Loucy (cell line): ENCODE measurements at regions not wholly inside any gene's neighbourhood (a gene's known extent, or its start where the extent isn't known, plus 50 kb on each side); places are given as distances from the start of the nearest gene placed in this dataset.

Experiments
- H2AFZ ChIP-seq: fragments of 200-600 bp; sonication (generic); 2 replicates; pipeline ENCODE4 v1.6.0; 2016; ENCODE audit warnings: antibody characterized with exemption, mild to moderate bottlenecking, low read length, moderate library complexity
- H3F3A ChIP-seq: fragments of 200-600 bp; 2 replicates; pipeline ENCODE4 v1.6.0; 2016; ENCODE audit warnings: antibody characterized with exemption, low read depth, mild to moderate bottlenecking
- H3K27me3 ChIP-seq: fragments of 200-600 bp; sonication (generic); 2 replicates; pipeline ENCODE4 v1.6.1; 2014; ENCODE audit warnings: low read length, mild to moderate bottlenecking; ENCODE audit not compliant: insufficient read depth, poor library complexity, severe bottlenecking
- H3K36me3 ChIP-seq: fragments of 200-600 bp; sonication (generic); 2 replicates; pipeline ENCODE4 v1.6.1; 2016; ENCODE audit warnings: low read length; ENCODE audit not compliant: insufficient read depth
- H3K4me1 ChIP-seq: fragments of 200-600 bp; sonication (generic); 2 replicates; pipeline ENCODE4 v1.5.1; 2014; ENCODE audit warnings: low read length, mild to moderate bottlenecking; ENCODE audit not compliant: insufficient read depth, poor library complexity, severe bottlenecking
- H3K4me2 ChIP-seq: fragments of 200-600 bp; sonication (generic); 2 replicates; pipeline ENCODE4 v1.6.0; 2014; ENCODE audit warnings: antibody characterized with exemption, low read length, low read depth, mild to moderate bottlenecking; ENCODE audit not compliant: poor library complexity, severe bottlenecking
- H3K4me3 ChIP-seq: fragments of 200-600 bp; sonication (generic); 2 replicates; pipeline ENCODE4 v1.5.1; 2014; ENCODE audit warnings: low read length, mild to moderate bottlenecking, mixed read lengths; ENCODE audit not compliant: poor library complexity, severe bottlenecking
- H3K79me2 ChIP-seq: fragments of 200-600 bp; sonication (generic); 2 replicates; pipeline ENCODE4 v1.6.1; 2014; ENCODE audit warnings: low read length; ENCODE audit not compliant: insufficient read depth
- H3K9ac ChIP-seq: fragments of 200-600 bp; sonication (generic); 2 replicates; pipeline ENCODE4 v1.6.0; 2014; ENCODE audit warnings: mild to moderate bottlenecking, low read depth, low read length, moderate library complexity; ENCODE audit not compliant: poor library complexity, severe bottlenecking
- H3K9me2 ChIP-seq: fragments of 200-600 bp; sonication (generic); replicated peaks from 2 replicates; pipeline ENCODE4 v1.6.1; 2016; ENCODE audit warnings: low read depth, low read length, mixed read lengths
- H3K9me3 ChIP-seq: fragments of 200-600 bp; sonication (generic); 2 replicates; pipeline ENCODE4 v1.6.1; 2014; ENCODE audit warnings: mild to moderate bottlenecking, antibody characterized with exemption, low read length, low read depth; ENCODE audit not compliant: insufficient read depth
- H4K20me1 ChIP-seq: fragments of 200-600 bp; sonication (generic); 2 replicates; pipeline ENCODE4 v1.6.0; 2014; ENCODE audit warnings: antibody characterized with exemption, low read length, mild to moderate bottlenecking; ENCODE audit not compliant: insufficient read depth, poor library complexity, severe bottlenecking
- EZH2phosphoT487 ChIP-seq: fragments of 200-600 bp; IDR thresholded peaks from 2 replicates; pipeline ENCODE4 v1.6.1; 2018; ENCODE audit warnings: antibody characterized with exemption, mild to moderate bottlenecking, moderate library complexity, borderline replicate concordance
- TF ChIP-seq, protein P1 (sequence below): fragments of 200-600 bp; sonication (generic); conservative IDR thresholded peaks from 2 replicates; pipeline ENCODE4 v1.5.1; 2014; ENCODE audit warnings: mild to moderate bottlenecking, antibody characterized with exemption, low read length

DNA sequence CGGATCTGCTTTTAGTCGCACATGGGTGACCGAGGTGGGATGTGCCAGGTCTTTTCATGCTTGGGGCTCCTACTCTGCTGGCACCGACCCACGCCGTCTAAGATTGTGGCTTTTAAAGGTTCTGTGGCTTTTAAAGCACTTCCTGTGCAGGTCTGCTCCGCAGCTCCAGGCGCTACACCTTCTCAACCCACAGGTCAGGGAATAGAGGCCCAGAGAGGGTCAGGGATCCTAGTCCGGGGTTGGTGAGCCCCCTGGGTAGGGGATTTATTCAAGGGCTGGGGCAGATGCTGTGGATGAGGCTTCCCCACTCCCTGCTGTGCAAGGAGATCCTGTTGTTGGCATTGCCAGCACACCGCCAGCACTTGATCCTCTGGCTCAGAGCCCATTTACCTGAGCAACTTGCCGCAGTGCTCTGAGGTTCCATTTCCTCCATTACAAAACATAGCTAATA is 212.8 kb upstream of the RAB4A start:
- Histone ChIP-seq H3K4me1 (peaks cover 18% of the 10 kb centered on the region), H4K20me1 (no peaks in the 10 kb centered on the region), H3K4me3 (no peak overlapping the region), H3K9ac (no peak overlapping the region), H2AFZ (no peak overlapping the region), H3K9me2 (no peaks in the 10 kb centered on the region), H3F3A (no peaks in the 10 kb centered on the region), H3K9me3 (no peaks in the 10 kb centered on the region), H3K27me3 (no peaks in the 10 kb centered on the region), H3K79me2 (no peaks in the 10 kb centered on the region), H3K4me2 (peak overlapping the region; percentile 53), H3K36me3 (no peaks in the 10 kb centered on the region)
- TF ChIP-seq, protein P1, sequence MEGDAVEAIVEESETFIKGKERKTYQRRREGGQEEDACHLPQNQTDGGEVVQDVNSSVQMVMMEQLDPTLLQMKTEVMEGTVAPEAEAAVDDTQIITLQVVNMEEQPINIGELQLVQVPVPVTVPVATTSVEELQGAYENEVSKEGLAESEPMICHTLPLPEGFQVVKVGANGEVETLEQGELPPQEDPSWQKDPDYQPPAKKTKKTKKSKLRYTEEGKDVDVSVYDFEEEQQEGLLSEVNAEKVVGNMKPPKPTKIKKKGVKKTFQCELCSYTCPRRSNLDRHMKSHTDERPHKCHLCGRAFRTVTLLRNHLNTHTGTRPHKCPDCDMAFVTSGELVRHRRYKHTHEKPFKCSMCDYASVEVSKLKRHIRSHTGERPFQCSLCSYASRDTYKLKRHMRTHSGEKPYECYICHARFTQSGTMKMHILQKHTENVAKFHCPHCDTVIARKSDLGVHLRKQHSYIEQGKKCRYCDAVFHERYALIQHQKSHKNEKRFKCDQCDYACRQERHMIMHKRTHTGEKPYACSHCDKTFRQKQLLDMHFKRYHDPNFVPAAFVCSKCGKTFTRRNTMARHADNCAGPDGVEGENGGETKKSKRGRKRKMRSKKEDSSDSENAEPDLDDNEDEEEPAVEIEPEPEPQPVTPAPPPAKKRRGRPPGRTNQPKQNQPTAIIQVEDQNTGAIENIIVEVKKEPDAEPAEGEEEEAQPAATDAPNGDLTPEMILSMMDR: no peak
- TF ChIP-seq EZH2phosphoT487: no peak

- Histone ChIP-seq H3K4me3 (no peak overlapping the region), H3K79me2 (no peaks in the 10 kb centered on the region), H3K27me3 (no peaks in the 10 kb centered on the region), H3K4me1 (peaks cover 18% of the 10 kb centered on the region), H3K9me2 (no peaks in the 10 kb centered on the region), H3F3A (no peaks in the 10 kb centered on the region), H3K4me2 (peak overlapping the region; percentile 53), H4K20me1 (no peaks in the 10 kb centered on the region), H2AFZ (no peak overlapping the region), H3K9ac (no peak overlapping the region), H3K9me3 (no peaks in the 10 kb centered on the region), H3K36me3 (no peaks in the 10 kb centered on the region)
- no peak for TF ChIP-seq EZH2phosphoT487
- TF ChIP-seq, protein P1: no peak
Observed at GRCh38 chr1:229058729-229059128, 212.2 kb upstream of the RAB4A start.

DNA sequence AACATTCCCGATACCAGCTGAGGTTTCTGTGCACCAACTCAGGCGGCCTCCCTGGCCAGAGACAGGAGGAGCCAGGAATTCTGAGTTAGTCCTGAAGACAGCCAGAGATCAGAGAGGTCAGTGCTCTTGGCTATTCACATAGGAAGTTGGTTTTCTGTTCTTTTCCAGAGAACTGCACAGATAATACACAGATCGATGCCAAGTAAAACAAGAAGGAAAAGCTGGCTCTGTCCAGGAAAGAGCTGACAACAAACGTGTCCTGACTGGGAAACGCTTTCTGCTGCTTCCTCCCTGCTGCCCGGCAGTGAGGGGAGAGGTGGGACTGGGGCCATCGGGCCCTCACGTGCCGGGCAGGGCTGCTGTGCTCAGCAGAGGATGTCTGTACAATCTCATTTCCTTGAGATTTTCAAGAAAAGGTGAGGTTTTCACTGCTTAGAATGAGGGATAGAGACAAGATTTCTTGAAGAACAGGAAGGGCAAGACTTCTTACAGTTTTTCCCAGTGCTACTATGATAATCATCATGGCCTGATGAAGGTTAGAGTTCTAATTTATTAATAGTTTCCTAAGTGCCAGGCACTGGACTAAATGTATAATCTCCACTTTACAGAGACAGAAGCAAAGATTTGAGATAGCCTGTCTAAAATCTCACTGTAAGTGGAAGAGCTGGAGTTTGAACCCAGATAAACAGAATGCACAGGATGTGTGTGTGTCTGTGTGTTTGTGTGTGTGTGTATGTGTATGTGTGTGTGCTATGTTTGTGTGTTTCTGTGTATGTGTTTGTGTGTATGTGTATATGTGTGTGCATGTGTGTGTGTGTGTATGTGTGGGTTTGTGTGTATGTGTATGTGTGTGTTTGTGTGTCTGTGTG is 211.0 kb upstream of the RAB4A start:
- Histone ChIP-seq H3K4me1 (peaks cover 18% of the 10 kb centered on the region), H3F3A (no peaks in the 10 kb centered on the region), H3K36me3 (no peaks in the 10 kb centered on the region), H3K27me3 (no peaks in the 10 kb centered on the region), H3K9ac (no peak overlapping the region), H3K4me2 (no peak overlapping the region), H3K9me3 (no peaks in the 10 kb centered on the region), H3K9me2 (no peaks in the 10 kb centered on the region), H4K20me1 (no peaks in the 10 kb centered on the region), H3K79me2 (no peaks in the 10 kb centered on the region), H3K4me3 (no peak overlapping the region), H2AFZ (no peak overlapping the region)
- TF ChIP-seq EZH2phosphoT487: no peak
- TF ChIP-seq, protein P1: no peak
